Activated B cell treated with CpG ODN at 0.5 μM for 24 hours (primary cell): ENCODE measurements at regions not wholly inside any gene's neighbourhood (a gene's known extent, or its start where the extent isn't known, plus 50 kb on each side); places are given as distances from the start of the nearest gene placed in this dataset.

Experiments
- ATAC-seq: fragments of 200-7000 bp; cut with Tn5 transposase; one replicate; pipeline ENCODE4 v1.10.0; 2021; ENCODE audit warnings: low read depth, mild to moderate bottlenecking, moderate library complexity
- CTCF ChIA-PET: fragments of 350-600 bp; sonication (Branson Sonifier 250); formaldehyde crosslinking; loops from one replicate; lab custom pipeline; 2021; ENCODE audit warnings: antibody characterized with exemption; lab: Charles Lee
- POLR2A ChIA-PET: fragments of 350-600 bp; sonication (Branson Sonifier 250); formaldehyde crosslinking; loops from one replicate; lab custom pipeline; 2021; ENCODE audit warnings: antibody characterized with exemption; lab: Charles Lee
- DNase-seq: peaks from one replicate; pipeline ENCODE4 v3.0.0; 2022
- H3K27ac Mint-ChIP-seq: one replicate; pipeline ENCODE4 v1.8.0; 2020; ENCODE audit warnings: mixed read lengths
- H3K27me3 Mint-ChIP-seq: one replicate; pipeline ENCODE4 v1.8.0; 2021; ENCODE audit warnings: mixed read lengths
- H3K36me3 Mint-ChIP-seq: one replicate; pipeline ENCODE4 v1.8.0; 2021; ENCODE audit warnings: low read depth, mixed read lengths
- H3K4me1 Mint-ChIP-seq: one replicate; pipeline ENCODE4 v1.8.0; 2021; ENCODE audit warnings: mixed read lengths
- H3K4me3 Mint-ChIP-seq: one replicate; pipeline ENCODE4 v1.8.0; 2020; ENCODE audit warnings: mild to moderate bottlenecking, mixed read lengths
- H3K9me3 Mint-ChIP-seq: one replicate; pipeline ENCODE4 v1.8.0; 2020; ENCODE audit warnings: mixed read lengths
- CTCF ChIP-seq: fragments of 200-600 bp; IDR thresholded peaks from one replicate; pipeline ENCODE4 v1.8.0; 2022; ENCODE audit warnings: antibody characterized with exemption, mild to moderate bottlenecking
- intact Hi-C: fragments of 100-400 bp; cut with micrococcal nuclease; formaldehyde crosslinking; loops from one replicate; pipeline ENCODE4 v1.15.1; 2024

GRCh38 chr10:78754269-78755062 is 314.3 kb upstream of the ZMIZ1 start:
- H3K4me3 Mint-ChIP-seq: no peak overlapping the region
- no peaks in the 10 kb centered on the region for H3K4me1 Mint-ChIP-seq
- ChIA-PET POLR2A (no interaction called here), CTCF (no interaction called here)
- DNase-seq: no peak
- intact Hi-C loops: no loop called here
- no peaks in the 10 kb centered on the region for H3K9me3 Mint-ChIP-seq
- no peak for TF ChIP-seq CTCF
- H3K27me3 Mint-ChIP-seq: peaks cover 27% of the 10 kb centered on the region
- ATAC-seq: no peak
- H3K36me3 Mint-ChIP-seq: no peaks in the 10 kb centered on the region
- no peak overlapping the region for H3K27ac Mint-ChIP-seq

GRCh38 chr10:78755063-78755701 is 313.6 kb upstream of the ZMIZ1 start:
- H3K27ac Mint-ChIP-seq: no peak overlapping the region
- no peaks in the 10 kb centered on the region for H3K4me1 Mint-ChIP-seq
- POLR2A ChIA-PET: no interaction called here

GRCh38 chr10:78755877-78756455 is 312.8 kb upstream of the ZMIZ1 start:
- Mint-ChIP-seq H3K36me3 (no peaks in the 10 kb centered on the region), H3K4me1 (no peaks in the 10 kb centered on the region), H3K4me3 (no peak overlapping the region), H3K9me3 (no peaks in the 10 kb centered on the region), H3K27me3 (peaks cover 24% of the 10 kb centered on the region), H3K27ac (no peak overlapping the region)
- TF ChIP-seq CTCF: no peak
- POLR2A ChIA-PET: no interaction called here
- intact Hi-C loops: no loop called here
- CTCF ChIA-PET: no interaction called here
- ATAC-seq: no peak
- no peak for DNase-seq

More at GRCh38 chr10:78755063-78755701, 313.6 kb upstream of the ZMIZ1 start:
- DNase-seq (no peak), ATAC-seq (no peak)
- H3K36me3 Mint-ChIP-seq: no peaks in the 10 kb centered on the region
- intact Hi-C loops: no loop called here
- peaks cover 24% of the 10 kb centered on the region for H3K27me3 Mint-ChIP-seq
- H3K9me3 Mint-ChIP-seq: no peaks in the 10 kb centered on the region
- CTCF ChIA-PET: no interaction called here
- H3K4me3 Mint-ChIP-seq: no peak overlapping the region
- no peak for TF ChIP-seq CTCF

GRCh38 chr10:78756604-78757343 is 312.0 kb upstream of the ZMIZ1 start:
- H3K4me1 Mint-ChIP-seq: no peaks in the 10 kb centered on the region

More at GRCh38 chr10:78756604-78757343, 312.0 kb upstream of the ZMIZ1 start:
- ChIA-PET CTCF (no interaction called here), POLR2A (no interaction called here)
- ATAC-seq: no peak
- Mint-ChIP-seq H3K27ac (no peak overlapping the region), H3K4me3 (no peak overlapping the region), H3K27me3 (peaks cover 22% of the 10 kb centered on the region), H3K9me3 (no peaks in the 10 kb centered on the region), H3K36me3 (no peaks in the 10 kb centered on the region)
- intact Hi-C loops: no loop called here
- DNase-seq: no peak
- TF ChIP-seq CTCF: no peak
